HL-60/S4 treated with retinoic acid at 250 ng/mL for 4 days and 3 days (cell line): ENCODE measurements at regions not wholly inside any gene's neighbourhood (a gene's known extent, or its start where the extent isn't known, plus 50 kb on each side); places are given as distances from the start of the nearest gene placed in this dataset.
"Not testable (repeated sequence)": the region's sequence is repeated elsewhere in the genome, so short reads cannot be mapped to it uniquely, and the experiment has no call there.

Experiments used
- in situ Hi-C: fragments of 300-500 bp; cut with MboI; formaldehyde crosslinking; loops from 2 replicates; pipeline ENCODE4 v1.7.0; 2022; ENCODE audit warnings: low sequenced_read_pairs

DNA sequence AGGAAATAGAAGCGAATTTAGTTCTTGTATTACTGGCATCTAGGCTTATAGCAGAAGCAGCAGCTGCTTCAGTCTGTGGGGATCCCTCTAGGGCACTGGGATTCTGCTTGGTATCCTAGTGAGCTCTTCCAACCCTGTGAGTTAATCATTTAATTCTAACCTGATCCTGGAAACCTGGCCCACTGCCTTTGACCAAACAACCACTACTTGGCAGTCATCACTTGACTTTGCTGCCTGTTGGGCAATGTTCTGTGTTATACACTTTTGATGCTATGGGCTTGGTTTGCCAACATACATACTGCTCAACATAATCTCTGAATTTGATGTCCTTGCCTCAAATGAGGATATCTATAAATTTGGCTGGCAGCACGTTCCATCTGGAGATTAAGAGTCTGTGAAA, 813.4 kb downstream of the ANKRD7 start:
- in situ Hi-C loops: no loop called here

DNA sequence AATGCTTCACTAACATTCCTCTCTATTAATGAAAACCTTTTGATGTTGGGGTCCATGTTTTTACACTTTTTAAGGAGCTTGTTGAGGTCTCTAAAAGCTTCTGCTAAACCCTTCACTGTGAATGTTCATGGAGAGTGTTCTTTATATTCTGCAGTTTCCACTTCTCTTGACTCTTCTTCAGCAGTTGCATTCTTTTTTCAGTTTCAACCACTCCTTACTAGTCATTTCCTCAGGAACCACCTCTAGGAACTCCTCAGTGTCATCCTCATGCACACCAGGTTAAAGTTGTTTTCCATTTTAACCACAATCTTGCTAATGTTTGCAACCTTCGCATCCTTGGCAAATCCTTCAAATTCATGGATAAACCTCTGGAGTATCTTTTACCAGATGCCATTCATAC, 821.6 kb downstream of the ANKRD7 start:
- in situ Hi-C loops: no loop called here

DNA sequence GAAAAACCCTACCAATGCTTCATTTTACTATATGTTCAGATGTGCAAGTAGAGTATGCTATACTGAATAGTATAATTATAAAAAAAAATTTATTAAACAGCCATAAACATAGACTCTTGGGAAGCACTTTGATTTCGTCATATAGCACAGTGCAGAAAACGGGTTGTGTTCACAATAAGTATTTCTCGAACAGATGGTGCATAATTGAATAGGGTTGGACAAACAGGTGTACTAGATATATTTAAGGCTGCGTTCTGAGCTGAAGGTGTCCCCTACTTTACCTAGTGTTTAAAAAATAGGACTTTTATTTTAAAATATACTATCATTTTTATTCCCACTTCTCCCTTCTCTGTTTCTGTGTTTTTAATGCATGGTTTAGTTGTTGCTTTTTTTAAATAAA, 841.5 kb downstream of the ANKRD7 start:
- in situ Hi-C loops: no loop called here

DNA sequence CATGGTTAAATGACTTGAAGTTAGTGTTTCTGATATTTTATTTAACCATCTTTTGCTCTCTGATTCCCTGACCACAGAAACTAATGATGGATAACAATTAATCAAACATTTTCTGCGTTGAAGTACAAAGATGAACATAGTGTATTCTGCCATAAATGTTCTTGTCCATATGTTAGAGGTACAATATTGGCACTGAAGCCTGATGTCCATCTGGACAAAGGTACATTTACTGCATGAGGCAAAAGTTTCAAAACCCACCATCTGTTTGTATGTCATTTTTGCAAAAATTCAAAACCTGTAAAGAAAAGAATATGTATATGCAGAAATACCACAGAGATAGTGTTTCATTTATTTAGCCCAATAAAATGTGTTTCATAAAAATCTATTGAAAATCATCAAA, 861.5 kb downstream of the ANKRD7 start:
- in situ Hi-C loops: no loop called here

DNA sequence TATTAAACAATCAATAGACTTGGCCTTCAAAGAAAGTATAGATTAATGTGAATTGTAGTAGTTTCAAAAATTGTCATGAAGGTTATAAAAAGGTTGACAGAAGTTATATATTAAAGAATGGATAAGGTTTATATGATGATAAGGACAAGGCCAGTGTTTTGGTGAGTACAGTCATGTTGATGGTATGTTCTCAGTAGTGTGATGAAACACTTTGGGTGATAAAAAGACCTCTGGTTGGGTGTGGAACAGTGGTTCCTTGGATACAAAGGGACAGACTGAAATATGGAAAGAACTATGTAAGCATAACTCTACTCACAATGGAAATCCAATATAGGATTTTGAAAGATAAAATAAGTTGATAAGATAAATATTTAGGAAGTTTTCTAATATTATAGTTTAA, 866.3 kb downstream of the ANKRD7 start:
- in situ Hi-C loops: no loop called here

DNA sequence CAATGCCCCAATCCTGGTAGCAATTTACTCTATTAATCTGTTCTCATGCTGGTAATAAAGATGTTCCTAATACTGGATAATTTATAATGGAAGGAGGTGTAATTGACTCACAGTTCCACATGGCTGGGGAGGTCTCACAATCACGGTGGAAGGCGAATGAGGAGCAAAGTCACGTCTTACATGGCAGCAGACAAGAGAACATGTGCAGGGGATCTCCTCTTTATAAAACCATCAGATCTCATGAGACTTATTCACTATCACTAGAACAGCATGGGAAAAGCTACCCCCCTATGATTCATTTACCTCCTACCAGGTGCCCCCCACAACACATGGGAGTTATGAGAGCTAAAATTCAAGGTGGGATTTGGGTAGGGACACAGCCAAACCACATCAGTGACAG, 872.2 kb downstream of the ANKRD7 start:
- in situ Hi-C loops: no loop called here

DNA sequence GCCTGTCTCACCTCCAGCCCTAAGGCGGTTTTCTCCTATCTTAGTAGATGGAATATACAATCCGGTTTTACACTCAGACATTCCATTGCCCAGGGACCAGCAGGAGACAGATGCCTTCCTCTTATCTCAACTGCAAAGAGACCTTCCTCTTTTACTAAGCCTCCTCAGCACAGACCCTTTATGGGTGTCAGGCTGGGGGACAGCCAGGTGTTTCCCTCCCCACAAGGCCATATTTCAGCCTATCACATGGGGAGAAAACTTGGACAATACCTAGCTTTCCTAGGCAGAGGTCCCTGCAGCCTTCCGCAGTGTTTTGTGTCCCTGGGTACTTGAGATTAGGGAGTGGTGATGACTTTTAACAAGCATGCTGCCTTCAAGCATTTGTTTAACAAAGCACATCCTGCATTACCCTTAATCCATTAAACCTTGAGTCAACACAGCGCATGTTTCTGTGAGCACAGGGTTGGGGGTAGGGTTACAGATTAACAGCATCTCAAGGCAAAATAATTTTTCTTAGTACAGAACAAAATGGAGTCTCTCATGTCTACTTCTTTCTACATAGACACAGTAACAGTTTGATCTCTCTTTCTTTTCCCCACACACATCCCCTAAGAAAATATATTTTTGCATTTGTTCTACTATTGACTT, 876.2 kb downstream of the ANKRD7 start:
- in situ Hi-C loops: not testable (repeated sequence)

DNA sequence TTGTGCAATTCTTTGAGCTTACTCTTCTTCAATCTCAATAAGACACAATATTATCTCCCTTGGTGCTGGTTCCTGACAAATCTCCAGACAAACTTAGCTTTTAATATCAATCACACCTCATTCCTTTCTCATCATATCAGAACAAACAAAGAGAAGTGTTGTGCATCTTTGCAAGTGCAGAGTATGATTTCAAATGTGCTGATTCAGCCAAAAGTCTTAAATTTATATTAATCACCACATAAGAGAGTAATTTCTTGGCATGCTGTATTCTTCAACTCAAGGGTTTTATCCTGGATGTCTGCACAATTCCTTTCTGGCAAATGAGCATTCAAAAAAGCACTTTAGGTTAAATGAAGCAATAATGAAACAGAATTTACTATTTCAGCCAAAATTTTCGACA, 877.8 kb downstream of the ANKRD7 start:
- in situ Hi-C loops: no loop called here

DNA sequence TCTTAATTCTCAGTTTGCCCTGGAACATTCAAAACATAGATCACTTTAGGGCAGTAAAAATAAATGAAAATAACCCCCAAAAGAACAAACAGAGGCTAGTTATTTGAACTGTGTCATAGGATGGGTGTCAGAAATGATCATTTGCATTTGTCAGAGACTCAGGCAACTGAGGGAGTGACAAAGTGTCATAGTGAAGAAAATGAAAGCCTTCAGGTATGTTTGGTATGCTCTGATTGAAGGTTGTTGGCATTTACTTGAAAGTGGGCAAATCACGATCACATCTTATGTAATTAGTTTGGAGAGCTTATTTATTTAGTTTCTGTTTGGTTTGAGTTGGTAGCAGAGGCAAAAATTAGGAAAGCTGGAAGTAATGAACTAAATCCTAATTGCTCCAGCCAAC, 880.9 kb downstream of the ANKRD7 start:
- in situ Hi-C loops: no loop called here

DNA sequence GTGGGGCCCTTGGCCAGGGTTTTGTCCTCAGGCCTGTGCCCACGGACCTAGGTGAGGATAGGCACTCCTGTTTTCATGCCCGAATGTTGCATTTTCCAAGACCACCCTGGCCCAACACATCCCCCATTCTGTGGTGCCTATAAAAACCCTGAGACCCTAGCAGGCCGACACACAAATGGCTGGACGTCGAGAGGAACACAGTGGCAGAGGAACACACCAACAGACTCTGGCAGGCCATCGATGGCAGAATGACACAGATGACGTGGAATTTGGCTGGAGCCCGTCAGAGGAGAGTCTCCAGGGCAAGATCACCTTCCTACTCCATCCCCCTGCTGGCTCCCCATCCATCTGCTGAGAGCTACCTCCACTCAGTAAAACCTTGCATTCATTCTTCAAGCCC, 898.8 kb downstream of the ANKRD7 start:
- in situ Hi-C loops: no loop called here

DNA sequence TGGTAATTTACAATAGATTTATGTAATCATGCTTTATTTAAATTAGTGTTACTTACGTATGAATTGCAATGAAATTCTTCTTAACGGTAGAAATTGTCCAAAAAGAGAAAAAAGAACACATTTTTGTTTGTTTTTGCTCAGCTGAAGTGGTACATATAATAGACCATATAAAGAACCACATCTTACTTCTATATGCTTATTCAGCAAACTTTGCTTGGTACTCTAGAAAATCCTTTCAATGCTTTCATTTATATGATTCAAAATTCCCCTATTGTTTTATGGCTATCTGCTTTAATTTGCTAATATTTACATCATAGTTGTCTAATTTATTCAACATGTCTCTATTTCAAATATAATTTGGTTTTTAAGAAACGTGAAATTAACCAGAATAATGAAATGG, 903.2 kb downstream of the ANKRD7 start:
- in situ Hi-C loops: no loop called here

DNA sequence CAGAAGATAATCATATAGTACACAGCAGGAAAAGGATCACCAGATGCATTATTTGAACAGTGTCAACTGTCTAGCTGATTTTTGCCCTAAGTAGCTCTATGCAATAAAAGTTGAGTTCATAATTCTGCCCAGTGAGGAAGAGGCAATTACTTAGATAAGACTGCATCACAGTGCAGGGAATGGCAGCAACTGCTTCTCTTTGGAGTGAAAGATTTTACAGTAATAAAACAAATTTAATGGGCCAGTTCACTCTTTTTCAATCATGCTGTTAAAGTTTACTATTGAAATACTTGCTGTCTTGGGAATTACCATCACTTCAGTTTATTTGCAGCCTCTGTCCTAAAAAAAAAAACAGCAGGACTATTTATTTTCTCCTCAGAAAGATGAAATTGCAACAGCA, 907.9 kb downstream of the ANKRD7 start:
- in situ Hi-C loops: no loop called here

DNA sequence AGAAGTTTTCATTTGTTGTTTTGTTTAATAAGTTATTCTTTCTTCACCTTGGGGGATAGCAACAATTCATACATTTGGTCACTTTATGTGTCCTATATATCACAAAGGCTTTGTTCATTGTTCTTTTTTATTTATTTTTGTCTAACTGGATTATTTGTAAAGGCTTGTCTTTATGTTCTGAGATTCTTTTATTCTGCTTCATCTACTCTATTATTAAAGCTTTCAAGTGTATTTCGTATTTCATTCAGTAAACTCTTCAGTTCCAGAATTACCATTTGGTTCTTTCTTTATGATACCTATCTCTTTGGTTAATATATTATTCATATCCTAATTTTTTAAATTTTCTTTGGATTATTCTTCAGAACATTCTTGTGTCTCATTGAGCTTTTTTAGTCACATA, 942.9 kb downstream of the ANKRD7 start:
- in situ Hi-C loops: no loop called here

DNA sequence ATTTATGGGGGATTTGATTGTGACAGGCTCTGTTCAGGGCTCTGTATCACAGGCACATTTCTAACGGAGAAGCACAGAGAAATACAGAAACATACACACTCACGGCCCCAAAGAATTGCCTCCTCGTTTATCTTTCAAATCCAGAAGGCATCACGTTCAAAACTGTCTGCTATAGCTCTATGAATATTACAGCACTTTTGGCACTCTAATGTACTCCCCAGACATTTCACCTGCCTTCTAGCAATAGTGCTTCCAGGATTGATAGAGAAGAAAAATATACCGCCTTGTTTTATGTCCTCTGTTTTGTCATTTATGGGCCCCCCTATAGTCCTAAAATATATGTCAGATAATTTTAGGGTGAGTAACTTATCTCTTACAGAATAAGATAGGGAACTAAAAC, 947.5 kb downstream of the ANKRD7 start:
- in situ Hi-C loops: no loop called here

DNA sequence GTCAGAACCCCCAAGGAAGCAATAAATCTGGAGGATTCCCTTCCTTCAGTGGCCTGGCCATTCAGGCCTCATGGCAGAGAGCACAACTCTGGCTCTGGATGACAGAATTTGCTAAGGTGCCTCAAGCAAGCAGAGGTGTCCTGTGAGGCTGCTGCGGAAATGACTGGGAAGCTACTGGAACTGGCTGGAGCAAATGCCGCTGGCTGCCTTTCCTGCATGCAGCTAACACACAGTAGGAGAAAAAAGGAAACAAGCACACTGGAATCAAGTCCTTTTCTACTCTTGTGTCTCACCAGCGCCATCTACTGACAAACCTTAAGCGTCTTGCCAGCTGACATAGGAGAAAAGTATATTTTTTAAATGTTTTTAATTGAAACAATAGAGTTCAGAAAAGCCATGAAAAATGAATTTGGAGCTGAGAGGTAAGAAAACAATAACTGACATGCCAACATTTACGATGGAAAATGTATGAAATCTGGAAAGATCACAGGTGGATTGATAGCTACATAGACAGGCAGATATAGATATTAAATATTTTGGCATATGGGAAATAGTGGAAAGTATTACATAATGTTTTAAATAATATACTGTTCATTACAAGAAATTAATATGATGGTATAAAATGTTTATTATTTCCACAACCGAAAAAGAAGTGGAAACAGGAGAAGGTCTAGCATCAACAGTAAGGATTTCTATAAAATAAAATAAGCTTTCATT, 951.6 kb downstream of the ANKRD7 start:
- in situ Hi-C loops: loop anchor here (25.0 kb wide), 1 partner anchor 814 kb away; no protein-coding TSS in a partner anchor

DNA sequence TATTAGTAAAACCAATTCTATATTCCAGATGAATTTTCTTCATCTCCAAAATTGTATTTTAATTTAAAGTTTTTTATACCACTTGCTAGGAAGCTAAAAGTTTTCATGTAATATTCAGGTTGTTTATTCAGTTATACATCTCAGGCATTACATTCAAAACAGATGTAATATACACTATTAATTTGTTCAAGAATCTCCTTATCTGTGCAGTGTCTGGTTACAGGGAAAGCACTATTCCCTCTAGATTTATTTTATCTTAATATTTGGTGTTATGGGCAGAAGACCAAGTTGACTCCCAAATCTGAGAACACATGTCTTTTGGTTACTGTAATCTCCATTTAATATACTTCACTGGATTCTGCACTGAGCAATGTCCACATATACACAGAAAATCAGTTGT, 953.4 kb downstream of the ANKRD7 start:
- in situ Hi-C loops: loop anchor here (25.0 kb wide), 1 partner anchor 816 kb away; no protein-coding TSS in a partner anchor

DNA sequence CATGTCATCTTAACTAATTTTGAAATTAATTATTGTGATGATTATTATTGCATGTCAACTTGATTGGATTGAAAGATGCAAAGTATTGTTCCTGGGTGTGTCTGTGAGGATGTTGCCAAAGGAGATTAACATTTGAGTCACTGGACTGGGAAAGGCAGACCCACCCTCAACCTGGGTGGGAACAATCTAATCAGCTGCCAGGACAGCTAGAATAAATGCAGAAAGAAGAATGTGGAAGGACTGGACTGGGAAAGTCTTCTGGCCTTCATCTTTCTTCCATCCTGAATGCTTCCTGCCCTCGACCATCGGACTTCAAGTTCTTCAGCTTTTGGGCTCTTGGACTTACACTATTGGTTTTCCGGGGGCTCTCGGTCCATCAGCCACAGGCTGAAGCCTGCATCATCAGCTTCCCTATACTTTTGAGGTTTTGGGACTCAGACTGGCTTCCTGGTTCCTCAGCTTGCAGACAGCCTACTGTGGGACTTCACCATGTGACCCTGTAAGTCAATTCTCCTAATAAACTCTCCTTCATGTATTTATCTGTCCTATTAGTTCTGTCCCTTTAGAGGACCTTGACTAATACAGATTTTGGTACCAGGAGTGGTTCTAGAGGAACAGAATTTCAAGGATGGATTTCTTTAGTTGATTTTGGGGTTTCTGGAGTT, 959.8 kb downstream of the ANKRD7 start:
- in situ Hi-C loops: loop anchor here (25.0 kb wide), 1 partner anchor 822 kb away; no protein-coding TSS in a partner anchor

DNA sequence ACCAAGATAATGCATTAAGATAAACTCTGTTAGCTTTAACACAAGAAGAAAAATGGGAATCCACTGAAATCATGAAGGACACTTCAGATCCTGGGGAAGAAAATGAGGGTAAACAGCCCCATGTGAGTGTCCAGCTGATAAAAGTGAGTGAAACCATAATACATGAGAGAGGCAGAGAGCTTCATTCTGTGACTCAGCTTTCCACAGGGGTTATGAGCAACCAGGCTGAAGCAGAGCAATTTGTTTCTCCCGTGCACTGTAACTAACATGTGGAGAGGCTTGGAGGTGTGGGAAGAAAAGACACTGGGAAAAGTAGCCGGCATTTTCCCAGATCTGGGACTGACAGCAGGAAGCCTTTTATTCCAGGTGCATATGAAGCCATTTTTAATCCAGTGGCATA, 971.7 kb downstream of the ANKRD7 start:
- in situ Hi-C loops: loop anchor here (25.0 kb wide), 1 partner anchor 834 kb away; no protein-coding TSS in a partner anchor

DNA sequence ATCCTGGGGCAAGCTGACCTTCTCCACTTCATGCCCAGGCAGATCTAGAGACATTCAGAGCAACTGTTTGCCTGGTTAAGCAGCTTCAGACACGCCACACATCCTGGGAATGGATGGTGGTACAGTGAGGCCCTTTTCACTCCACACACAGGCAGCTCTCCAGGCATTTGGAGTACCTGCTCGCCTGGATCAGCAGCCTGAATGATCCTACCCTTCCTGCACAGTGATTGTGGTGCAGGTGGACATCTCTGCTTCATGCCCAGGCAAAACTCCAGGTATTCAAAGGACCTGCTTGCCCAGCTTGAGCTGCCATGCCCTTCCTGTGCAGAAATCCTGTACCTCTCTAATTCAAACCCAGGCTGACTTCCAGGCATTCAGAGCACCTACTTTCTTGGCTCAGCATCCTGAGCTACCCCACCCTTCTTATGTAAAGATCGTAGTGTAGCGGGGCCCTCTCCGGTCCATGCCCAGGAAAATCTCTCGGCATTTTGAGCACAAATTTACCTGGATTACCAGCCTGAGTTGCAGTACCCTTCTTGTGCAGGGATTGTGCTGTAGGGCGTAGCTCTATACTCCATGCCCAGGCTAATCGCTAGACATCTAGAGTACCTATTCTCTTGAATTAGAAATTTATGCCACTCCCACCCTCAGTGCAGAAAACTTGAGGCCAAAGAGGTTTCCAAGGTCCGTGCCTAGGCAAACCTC, 972.8 kb downstream of the ANKRD7 start:
- in situ Hi-C loops: loop anchor here (25.0 kb wide), 1 partner anchor 835 kb away; no protein-coding TSS in a partner anchor

DNA sequence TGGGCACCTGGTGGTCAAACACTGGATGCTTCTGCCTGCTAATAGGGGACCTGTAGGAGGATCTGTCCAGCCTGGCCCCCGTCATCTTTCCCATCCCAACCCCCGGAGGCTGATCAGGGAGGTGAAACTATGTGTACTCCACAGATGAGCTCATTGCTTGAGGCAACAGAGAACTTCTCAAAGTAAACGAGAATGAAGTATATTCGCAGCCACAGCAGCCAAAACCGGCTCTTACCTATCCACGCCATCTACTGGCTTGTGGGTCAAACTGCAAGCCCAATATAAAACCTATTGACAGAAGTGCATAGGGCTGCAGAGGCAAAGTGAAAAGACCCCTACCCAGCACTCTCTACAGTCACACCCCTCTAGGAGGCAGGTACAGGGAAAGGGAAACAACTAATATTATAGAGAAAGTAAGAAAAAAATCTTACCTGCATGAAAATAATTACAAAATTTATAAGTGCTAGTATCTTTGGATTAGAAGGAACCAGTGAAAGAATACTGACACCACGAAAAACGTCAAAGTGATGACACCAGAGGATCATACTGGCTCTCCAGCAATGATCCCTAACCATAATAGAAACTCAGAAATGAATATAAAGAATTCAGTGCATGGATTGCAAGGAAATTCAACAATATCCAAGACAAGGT, 973.5 kb downstream of the ANKRD7 start:
- in situ Hi-C loops: loop anchor here (25.0 kb wide), 1 partner anchor 836 kb away; no protein-coding TSS in a partner anchor

DNA sequence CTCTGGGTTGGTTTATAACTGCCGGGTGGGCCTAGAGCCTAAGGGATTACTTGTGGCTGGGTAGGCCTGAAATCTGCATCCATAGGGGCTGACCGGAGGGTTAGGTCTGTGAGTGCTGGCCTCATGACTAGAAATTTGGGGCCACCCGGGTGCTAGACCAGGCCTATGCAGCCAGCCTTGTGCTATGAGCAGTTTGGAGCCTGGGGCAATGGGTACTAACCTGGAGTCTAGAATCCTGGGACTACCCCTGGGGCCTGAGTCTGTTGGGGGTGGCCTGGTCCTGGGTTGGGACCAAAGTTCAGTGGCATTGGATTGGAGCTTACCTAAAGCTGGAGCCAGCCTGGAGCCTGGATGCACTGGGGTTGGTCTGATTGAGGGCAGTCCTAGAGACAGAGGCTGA, 995.2 kb downstream of the ANKRD7 start:
- in situ Hi-C loops: no loop called here
